ENCODE measurements at regions not wholly inside any gene's neighbourhood (a gene's known extent, or its start where the extent isn't known, plus 50 kb on each side); places are given as distances from the start of the nearest gene placed in this dataset.

- Histone ChIP-seq H3K27ac (ENCODE audit: extremely low read depth, low read depth, low read length) (no peak overlapping the region), H3K4me3 (no peak overlapping the region), H4K20me1 (replicated peaks; ENCODE audit: control insufficient read depth, insufficient read depth, low read length) (peaks cover 33% of the 10 kb centered on the region), H3K79me2 (ENCODE audit: control insufficient read depth, insufficient read depth, low read length) (no peaks in the 10 kb centered on the region), H3K4me1 (replicated peaks in 1 of 2; ENCODE audit: control insufficient read depth in 2 of 2, insufficient read depth in 2 of 2, low read length in 2 of 2) (0 out of 5 replicates have a peak, but pooled peaks cover 0 to 4% of the 10 kb centered on the region in 2 experiments), H3K9me1 (ENCODE audit: control insufficient read depth, insufficient read depth, low read length) (no peaks in the 10 kb centered on the region), H3K4me2 (ENCODE audit: insufficient read depth, low read length) (no peak overlapping the region), H3K9ac (ENCODE audit: insufficient read depth in 1 of 2, low read depth in 2 of 2, low read length in 2 of 2) (no peak overlapping the region), H2AFZ (ENCODE audit: low read depth, low read length) (no peak overlapping the region), H3K9me3 (replicated peaks; ENCODE audit: control insufficient read depth, insufficient read depth, low read depth, low read length) (no peaks in the 10 kb centered on the region), H3K27me3 (ENCODE audit: control insufficient read depth in 2 of 2, insufficient read depth in 2 of 2, low read length in 2 of 2) (peaks cover 40 to 90% of the 10 kb centered on the region in 2 experiments), H3K36me3 (ENCODE audit: control insufficient read depth, insufficient read depth, low read length) (no peaks in the 10 kb centered on the region)
- ChIA-PET CTCF (ENCODE audit: low intra/inter-chr PET ratio) (no interaction called here), POLR2A (no interaction called here)
- no peak for FAIRE-seq
- no peak for ATAC-seq
- in situ Hi-C loops (cut with MboI) (no loop called here), intact Hi-C loops (cut with micrococcal nuclease) (no loop called here)
- TF ChIP-seq ETV1 (tag; conservative IDR thresholded peaks at IDR 0.05; ENCODE audit: low read depth) (no peak), XRCC4 (IDR thresholded peaks at IDR 0.05; ENCODE audit: extremely low read depth, insufficient read depth, insufficient read length) (no peak), E4F1 (CRISPR knock-in tag; IDR thresholded peaks at IDR 0.05; ENCODE audit: borderline replicate concordance) (no peak), ZNF609 (CRISPR knock-in tag; IDR thresholded peaks at IDR 0.05; ENCODE audit: borderline replicate concordance) (no peak), CCAR2 (IDR thresholded peaks at IDR 0.05; ENCODE audit: low read depth, low read length) (no peak), ZBTB17 (CRISPR knock-in tag; IDR thresholded peaks at IDR 0.05) (no peak), CHD4 (IDR thresholded peaks at IDR 0.05; ENCODE audit: insufficient read depth, insufficient replicate concordance, low read depth, low read length, poor library complexity, severe bottlenecking) (no peak), ATF3 (IDR thresholded peaks at IDR 0.05) (no peak), ATF3 (CRISPR knock-in tag; conservative IDR thresholded peaks at IDR 0.05) (no peak), NR4A1 (CRISPR knock-in tag; IDR thresholded peaks at IDR 0.05) (no peak), NR4A1 (tag; IDR thresholded peaks at IDR 0.05) (no peak), ZNF551 (CRISPR knock-in tag; IDR thresholded peaks at IDR 0.05) (no peak)
- WGBS (ENCODE audit: insufficient coverage, low coverage, missing lambda C conversion rate): 4% methylated on average over 8 of the region's 8 CpGs
- no peak for DNase-seq (ENCODE audit: extremely low read depth in 1 of 4, low spot score in 3 of 4)
- BruUV-seq (replicated peaks): no TSS peak
Measured at GRCh38 chr1:38126970-38127369, 80.4 kb upstream of the POU3F1 start.

Data from K562 (cell line).